ENCODE measurements at regions not wholly inside any gene's neighbourhood (a gene's known extent, or its start where the extent isn't known, plus 50 kb on each side); places are given as distances from the start of the nearest gene placed in this dataset.
A peak's percentile ranks its signal among the peaks of the same experiment; 100 is the strongest.

DNA sequence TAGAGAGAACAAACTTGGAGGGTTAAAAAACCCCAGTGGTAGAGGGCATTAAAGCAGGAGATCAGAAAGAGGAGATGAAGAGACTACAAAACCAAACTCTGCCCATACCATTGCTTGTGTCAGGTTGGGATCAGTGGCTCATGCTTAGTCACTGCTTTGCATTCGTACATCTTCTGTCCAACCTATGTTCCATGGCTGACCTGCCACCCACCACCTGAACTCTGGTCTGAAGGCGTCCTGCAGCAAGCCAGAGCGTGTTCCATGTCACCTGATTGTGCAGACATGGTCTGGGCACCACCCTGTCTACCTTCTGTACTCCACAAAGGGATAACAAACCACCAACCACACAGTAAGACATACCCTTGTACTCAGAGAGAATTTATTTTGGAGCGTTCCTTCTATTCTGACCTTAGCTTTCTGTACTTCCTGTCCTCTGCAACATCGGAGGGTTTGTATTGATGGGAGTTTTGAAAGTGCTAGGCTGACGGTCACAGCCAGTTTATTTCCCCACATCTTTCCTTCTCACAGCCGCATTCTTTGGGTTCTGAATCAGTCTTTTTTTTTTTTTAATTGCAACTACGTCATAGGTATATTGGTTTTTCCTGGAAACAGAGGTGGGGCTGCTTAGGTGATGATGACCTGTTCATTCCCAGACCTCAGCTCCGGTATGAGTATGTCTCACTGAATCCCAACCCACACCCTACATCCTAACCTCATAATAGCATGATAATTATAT is 88.3 kb downstream of the SOWAHC start:
- TF ChIP-seq, protein P1, sequence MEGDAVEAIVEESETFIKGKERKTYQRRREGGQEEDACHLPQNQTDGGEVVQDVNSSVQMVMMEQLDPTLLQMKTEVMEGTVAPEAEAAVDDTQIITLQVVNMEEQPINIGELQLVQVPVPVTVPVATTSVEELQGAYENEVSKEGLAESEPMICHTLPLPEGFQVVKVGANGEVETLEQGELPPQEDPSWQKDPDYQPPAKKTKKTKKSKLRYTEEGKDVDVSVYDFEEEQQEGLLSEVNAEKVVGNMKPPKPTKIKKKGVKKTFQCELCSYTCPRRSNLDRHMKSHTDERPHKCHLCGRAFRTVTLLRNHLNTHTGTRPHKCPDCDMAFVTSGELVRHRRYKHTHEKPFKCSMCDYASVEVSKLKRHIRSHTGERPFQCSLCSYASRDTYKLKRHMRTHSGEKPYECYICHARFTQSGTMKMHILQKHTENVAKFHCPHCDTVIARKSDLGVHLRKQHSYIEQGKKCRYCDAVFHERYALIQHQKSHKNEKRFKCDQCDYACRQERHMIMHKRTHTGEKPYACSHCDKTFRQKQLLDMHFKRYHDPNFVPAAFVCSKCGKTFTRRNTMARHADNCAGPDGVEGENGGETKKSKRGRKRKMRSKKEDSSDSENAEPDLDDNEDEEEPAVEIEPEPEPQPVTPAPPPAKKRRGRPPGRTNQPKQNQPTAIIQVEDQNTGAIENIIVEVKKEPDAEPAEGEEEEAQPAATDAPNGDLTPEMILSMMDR (IDR thresholded peaks at IDR 0.05), result no peak
- no peaks in the 10 kb centered on the region for H3K36me3 ChIP-seq (ENCODE audit: low read depth)
- DNase-seq, result no peak
- H3K4me1 ChIP-seq (ENCODE audit: low read depth), result peaks cover 44% of the 10 kb centered on the region
- intact Hi-C loops (cut with DNase I, micrococcal nuclease), result loop anchor here in 1 of 2 donors (10.0 kb wide), 1 partner anchor 88 kb away; the partner anchor contains the start of genes SEPTIN10 and SOWAHC
- no peaks in the 10 kb centered on the region for H3K9me3 ChIP-seq
- ATAC-seq, result peak; percentile 74
- no peak overlapping the region for H3K4me3 ChIP-seq

DNA sequence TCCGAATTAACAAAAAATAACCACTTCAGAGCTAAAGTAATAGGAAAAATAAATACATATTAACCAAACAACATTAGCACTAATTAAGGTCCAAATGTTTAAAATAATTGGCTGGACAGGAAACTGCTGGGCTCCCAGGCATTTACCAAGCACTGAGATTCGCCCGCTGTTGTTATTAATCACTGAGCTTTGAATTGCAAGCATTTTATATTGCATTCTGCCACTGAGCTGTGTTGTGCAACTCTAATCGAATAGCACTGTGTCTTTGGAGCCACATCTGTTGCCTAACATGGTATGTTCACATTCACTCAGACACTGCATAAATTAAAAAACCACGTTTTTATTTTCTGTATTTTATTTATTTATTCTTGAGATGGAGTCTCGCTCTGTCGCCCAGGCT is 88.9 kb downstream of the SOWAHC start:
- ATAC-seq, result no peak
- Histone ChIP-seq H3K9me3 (no peaks in the 10 kb centered on the region), H3K36me3 (ENCODE audit: low read depth) (no peaks in the 10 kb centered on the region), H3K4me1 (ENCODE audit: low read depth) (peaks cover 39% of the 10 kb centered on the region), H3K4me3 (no peak overlapping the region)
- intact Hi-C loops (cut with DNase I, micrococcal nuclease), result loop anchor here in 1 of 2 donors (10.0 kb wide), 1 partner anchor 88 kb away; the partner anchor contains the start of genes SEPTIN10 and SOWAHC
- TF ChIP-seq, protein P1 (IDR thresholded peaks at IDR 0.05), result no peak
- DNase-seq, result no peak

DNA sequence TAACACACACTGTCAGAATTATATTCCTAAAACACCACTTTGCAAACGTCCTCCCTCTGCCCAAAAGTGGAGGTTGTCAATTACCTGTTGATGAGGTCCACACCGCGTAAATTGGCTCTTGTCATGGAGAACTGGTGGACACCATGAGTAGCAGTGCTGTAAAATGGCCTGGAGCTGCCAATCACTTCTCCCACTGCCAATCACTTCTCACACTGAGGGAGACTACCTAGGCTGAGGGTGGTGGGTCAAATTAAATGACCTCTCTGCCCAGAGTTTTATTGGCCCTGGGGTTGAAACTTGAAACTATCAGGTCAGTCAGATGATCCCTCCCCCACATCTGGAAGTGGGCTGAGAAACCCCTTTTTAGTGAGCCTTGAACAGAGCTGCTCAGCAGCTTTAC is 89.6 kb downstream of the SOWAHC start:
- Histone ChIP-seq H3K4me1 (ENCODE audit: low read depth) (peaks cover 31% of the 10 kb centered on the region), H3K4me3 (no peak overlapping the region), H3K36me3 (ENCODE audit: low read depth) (no peaks in the 10 kb centered on the region), H3K9me3 (no peaks in the 10 kb centered on the region)
- ATAC-seq (no peak), DNase-seq (no peak)
- TF ChIP-seq, protein P1 (IDR thresholded peaks at IDR 0.05), result no peak
- intact Hi-C loops (cut with DNase I, micrococcal nuclease), result loop anchor here in 1 of 2 donors (10.0 kb wide), 1 partner anchor 89 kb away; the partner anchor contains the start of genes SEPTIN10 and SOWAHC

DNA sequence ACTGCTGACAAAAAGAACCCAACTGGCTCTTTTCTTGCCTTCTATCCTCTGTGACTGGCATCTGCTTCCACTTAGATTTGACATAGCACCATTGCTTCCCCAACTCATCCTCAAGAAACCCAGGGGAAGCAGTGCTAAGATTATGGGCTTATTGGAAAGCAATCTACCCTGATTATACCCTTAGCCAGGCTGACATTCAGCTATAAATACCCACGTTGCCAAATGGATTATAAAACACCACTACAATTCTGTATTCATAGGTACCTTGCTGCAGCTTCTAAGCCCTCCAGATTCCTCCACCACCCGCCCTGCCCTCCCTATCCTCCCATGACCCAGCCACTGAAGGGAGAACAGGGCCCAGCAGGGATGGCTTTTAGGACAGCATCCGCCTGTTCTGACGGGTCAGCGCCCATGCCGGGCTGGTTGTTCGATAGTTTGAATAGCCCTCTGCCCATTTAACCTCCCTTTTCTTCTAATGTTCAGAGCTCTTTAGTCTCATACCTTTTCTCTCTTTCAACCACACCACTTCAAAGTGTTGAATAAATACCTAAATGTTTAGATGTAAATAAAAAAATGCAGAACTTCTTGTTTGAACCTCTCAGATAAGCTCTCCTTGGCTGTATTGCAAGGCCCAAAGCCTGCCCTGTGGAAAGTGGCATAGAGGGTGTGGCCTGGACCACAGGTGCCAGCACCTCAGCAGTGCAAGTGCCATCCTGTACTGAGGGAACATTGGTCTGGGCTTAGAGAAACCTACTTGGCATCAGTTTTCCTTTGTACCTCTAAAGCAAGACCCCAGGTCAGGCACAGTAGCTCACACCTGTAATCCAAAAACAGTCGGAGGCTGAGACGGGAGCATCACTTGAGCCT is 86.6 kb upstream of the RGPD5 start:
- no peaks in the 10 kb centered on the region for H3K36me3 ChIP-seq (ENCODE audit: low read depth)
- intact Hi-C loops (cut with DNase I, micrococcal nuclease), result loop anchor here in 1 of 2 donors (10.0 kb wide), 1 partner anchor 93 kb away; the partner anchor contains the start of genes SEPTIN10 and SOWAHC
- H3K4me1 ChIP-seq (ENCODE audit: low read depth), result peaks cover 11% of the 10 kb centered on the region
- no peaks in the 10 kb centered on the region for H3K9me3 ChIP-seq
- TF ChIP-seq, protein P1 (IDR thresholded peaks at IDR 0.05), result no peak
- H3K4me3 ChIP-seq, result no peak overlapping the region
- ATAC-seq (no peak), DNase-seq (no peak)

DNA sequence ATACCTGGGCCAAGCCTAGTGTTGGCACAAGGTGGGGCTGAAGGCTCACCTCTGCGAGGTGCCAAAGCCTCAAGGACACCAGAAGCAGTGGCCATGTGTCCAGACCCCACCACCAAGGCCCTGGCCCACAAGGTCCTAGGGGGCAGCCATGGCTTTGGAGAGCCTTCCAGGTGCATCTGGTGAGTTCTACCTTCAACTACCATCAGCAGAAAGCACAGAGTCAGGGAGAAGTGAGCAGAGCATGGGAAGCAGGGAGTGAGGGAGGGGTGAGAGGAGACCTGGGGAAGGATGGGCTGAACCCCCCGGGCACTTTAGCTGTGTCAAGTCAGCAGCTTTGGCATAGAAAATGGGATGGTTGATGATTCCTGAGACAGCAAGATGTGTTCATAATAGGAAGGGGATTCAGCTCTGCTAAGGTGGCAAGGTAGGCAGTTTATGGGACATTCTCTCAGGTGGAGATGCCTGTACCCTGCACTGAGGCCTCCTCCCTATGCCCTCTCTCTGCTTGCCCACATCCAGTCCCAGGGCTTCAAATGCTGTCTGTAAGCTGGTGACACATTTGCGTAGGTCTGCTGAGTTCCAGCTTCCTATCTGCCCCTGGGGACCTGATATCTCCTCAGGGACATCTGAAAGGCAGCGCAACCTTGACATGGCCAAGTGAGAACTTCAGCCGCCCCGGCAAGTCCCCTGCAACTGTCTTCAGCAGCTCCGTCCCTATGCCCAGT is 83.4 kb upstream of the RGPD5 start:
- intact Hi-C loops (cut with DNase I, micrococcal nuclease), result no loop called here
- Histone ChIP-seq H3K9me3 (no peaks in the 10 kb centered on the region), H3K4me3 (no peak overlapping the region), H3K36me3 (ENCODE audit: low read depth) (no peaks in the 10 kb centered on the region), H3K4me1 (ENCODE audit: low read depth) (peaks cover 8% of the 10 kb centered on the region)
- DNase-seq (no peak), ATAC-seq (no peak)
- TF ChIP-seq, protein P1 (IDR thresholded peaks at IDR 0.05), result no peak
